ENCODE measurements at regions not wholly inside any gene's neighbourhood (a gene's known extent, or its start where the extent isn't known, plus 50 kb on each side); places are given as distances from the start of the nearest gene placed in this dataset.

DNA sequence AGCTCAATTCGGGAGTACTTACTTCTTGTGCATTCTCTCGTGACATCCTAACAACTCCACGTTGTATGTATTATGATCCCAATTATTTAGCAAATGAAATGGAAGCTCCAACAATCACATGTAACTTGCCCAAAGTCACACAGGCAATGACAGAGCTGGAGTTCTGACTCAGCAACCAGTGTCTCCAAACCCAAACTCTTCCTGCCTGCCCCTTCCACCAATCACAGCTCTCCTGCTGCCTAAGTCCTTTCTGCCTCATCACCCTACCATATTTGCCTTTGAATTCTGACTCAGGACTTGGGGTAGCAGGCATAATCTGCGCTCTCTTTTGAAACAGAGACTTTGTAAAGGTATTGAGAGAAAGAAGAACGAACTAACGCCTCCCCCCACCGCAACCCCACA lies 245.2 kb upstream of the MAF start:
- TF ChIP-seq, protein P1, sequence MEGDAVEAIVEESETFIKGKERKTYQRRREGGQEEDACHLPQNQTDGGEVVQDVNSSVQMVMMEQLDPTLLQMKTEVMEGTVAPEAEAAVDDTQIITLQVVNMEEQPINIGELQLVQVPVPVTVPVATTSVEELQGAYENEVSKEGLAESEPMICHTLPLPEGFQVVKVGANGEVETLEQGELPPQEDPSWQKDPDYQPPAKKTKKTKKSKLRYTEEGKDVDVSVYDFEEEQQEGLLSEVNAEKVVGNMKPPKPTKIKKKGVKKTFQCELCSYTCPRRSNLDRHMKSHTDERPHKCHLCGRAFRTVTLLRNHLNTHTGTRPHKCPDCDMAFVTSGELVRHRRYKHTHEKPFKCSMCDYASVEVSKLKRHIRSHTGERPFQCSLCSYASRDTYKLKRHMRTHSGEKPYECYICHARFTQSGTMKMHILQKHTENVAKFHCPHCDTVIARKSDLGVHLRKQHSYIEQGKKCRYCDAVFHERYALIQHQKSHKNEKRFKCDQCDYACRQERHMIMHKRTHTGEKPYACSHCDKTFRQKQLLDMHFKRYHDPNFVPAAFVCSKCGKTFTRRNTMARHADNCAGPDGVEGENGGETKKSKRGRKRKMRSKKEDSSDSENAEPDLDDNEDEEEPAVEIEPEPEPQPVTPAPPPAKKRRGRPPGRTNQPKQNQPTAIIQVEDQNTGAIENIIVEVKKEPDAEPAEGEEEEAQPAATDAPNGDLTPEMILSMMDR (conservative IDR thresholded peaks at IDR 0.05 in 1 of 2, IDR thresholded peaks at IDR 0.05 in 1 of 2; ENCODE audit: extremely low read depth in 1 of 2, insufficient read depth in 1 of 2, low read depth in 1 of 2, low read length in 2 of 2): no peak
- no peak for TF ChIP-seq EZH2 (IDR thresholded peaks at IDR 0.05; ENCODE audit: borderline replicate concordance, low read length)
